ENCODE measurements at regions not wholly inside any gene's neighbourhood (a gene's known extent, or its start where the extent isn't known, plus 50 kb on each side); places are given as distances from the start of the nearest gene placed in this dataset.

DNA sequence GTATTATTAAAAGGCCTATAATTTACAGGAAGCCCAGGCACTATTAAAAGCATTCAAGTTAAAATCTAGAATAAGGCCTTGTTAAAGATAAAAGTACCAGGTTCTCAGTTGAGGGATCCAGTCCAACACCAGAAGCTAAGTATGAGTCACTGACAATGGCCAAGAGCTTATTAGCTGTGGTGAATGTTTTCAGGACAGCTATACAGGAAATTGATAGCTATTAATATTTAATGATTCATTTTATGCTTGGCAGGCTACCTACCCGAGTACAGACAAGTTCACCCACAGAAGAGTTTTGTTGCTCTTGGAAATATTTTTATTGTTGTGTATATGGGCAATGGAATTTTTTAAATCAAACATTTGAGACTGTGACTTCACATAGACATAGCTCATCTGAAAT lies 729.6 kb upstream of the ZNF804A start:
- Histone ChIP-seq H3K9me3 (no peaks in the 10 kb centered on the region), H3K27me3 (no peaks in the 10 kb centered on the region), H3K4me1 (no peaks in the 10 kb centered on the region), H3K36me3 (no peaks in the 10 kb centered on the region), H3K4me3 (no peak overlapping the region), H3K27ac (no peak overlapping the region)
- 33 to 64% (median 53%) methylated on average over 1 of the region's 1 CpG for WGBS, 5 donors
- no peak for TF ChIP-seq POLR2A (IDR thresholded peaks at IDR 0.05)
- no peak for TF ChIP-seq EP300 (IDR thresholded peaks at IDR 0.05)
- no peak for TF ChIP-seq POLR2AphosphoS5 (IDR thresholded peaks at IDR 0.05)
- TF ChIP-seq, protein P1, sequence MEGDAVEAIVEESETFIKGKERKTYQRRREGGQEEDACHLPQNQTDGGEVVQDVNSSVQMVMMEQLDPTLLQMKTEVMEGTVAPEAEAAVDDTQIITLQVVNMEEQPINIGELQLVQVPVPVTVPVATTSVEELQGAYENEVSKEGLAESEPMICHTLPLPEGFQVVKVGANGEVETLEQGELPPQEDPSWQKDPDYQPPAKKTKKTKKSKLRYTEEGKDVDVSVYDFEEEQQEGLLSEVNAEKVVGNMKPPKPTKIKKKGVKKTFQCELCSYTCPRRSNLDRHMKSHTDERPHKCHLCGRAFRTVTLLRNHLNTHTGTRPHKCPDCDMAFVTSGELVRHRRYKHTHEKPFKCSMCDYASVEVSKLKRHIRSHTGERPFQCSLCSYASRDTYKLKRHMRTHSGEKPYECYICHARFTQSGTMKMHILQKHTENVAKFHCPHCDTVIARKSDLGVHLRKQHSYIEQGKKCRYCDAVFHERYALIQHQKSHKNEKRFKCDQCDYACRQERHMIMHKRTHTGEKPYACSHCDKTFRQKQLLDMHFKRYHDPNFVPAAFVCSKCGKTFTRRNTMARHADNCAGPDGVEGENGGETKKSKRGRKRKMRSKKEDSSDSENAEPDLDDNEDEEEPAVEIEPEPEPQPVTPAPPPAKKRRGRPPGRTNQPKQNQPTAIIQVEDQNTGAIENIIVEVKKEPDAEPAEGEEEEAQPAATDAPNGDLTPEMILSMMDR (IDR thresholded peaks at IDR 0.05) = no peak
- intact Hi-C loops (cut with DNase I; ENCODE audit: low total_unique reads) = no loop called here
- no peak for DNase-seq

DNA sequence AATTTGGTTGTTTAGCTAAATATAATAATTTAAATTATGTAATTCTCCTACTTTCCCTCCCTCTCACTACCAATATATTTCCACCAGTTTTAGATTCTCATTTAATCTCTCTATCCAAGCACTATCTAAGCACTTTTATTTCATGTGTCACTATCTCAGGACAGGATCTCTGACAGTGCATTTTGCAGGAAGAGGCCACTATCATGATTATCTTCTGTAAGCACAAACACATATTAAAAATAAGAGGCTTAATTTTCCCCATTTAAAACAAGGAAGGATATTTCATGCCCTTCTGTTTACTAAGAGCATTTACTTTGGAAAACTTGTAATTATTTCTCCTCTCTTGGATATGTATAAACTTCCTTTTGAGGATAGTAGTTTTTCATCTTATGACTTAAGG lies 726.2 kb upstream of the ZNF804A start:
- Histone ChIP-seq H3K27me3 (no peaks in the 10 kb centered on the region), H3K4me3 (no peak overlapping the region), H3K9me3 (no peaks in the 10 kb centered on the region), H3K27ac (no peak overlapping the region), H3K4me1 (no peaks in the 10 kb centered on the region), H3K36me3 (no peaks in the 10 kb centered on the region)
- TF ChIP-seq EP300 (IDR thresholded peaks at IDR 0.05) (no peak), POLR2A (IDR thresholded peaks at IDR 0.05) (no peak), POLR2AphosphoS5 (IDR thresholded peaks at IDR 0.05) (no peak)
- TF ChIP-seq, protein P1 (IDR thresholded peaks at IDR 0.05) = no peak
- intact Hi-C loops (cut with DNase I; ENCODE audit: low total_unique reads) = no loop called here
- no peak for DNase-seq

DNA sequence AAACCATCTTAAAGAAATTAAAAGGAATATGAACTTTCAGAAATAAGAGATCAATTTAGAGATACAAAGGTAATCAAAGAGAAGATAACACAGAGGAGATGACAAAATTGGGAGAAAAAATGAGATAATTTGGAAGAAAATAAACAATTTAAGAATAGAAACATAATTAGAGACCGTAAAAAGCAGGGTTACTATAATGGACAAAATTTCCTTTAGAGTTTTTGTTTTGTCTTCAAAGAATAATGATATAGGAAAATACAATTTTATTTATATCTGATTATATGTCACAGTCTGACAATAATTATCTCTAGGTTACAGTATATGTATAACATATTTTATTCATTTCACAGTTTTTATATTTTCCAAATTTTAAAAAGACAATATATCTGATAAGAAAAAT lies 716.4 kb upstream of the ZNF804A start:
- H3K4me3 ChIP-seq = no peak overlapping the region
- H3K27me3 ChIP-seq = no peaks in the 10 kb centered on the region
- no peaks in the 10 kb centered on the region for H3K4me1 ChIP-seq
- no peak overlapping the region for H3K27ac ChIP-seq
- no peak for TF ChIP-seq POLR2AphosphoS5 (IDR thresholded peaks at IDR 0.05)
- TF ChIP-seq POLR2A (IDR thresholded peaks at IDR 0.05) = no peak
- TF ChIP-seq EP300 (IDR thresholded peaks at IDR 0.05) = no peak
- TF ChIP-seq, protein P1 (IDR thresholded peaks at IDR 0.05) = no peak
- no peaks in the 10 kb centered on the region for H3K36me3 ChIP-seq
- 79 to 95% (median 92%) methylated on average over 1 of the region's 1 CpG for WGBS, 5 donors
- DNase-seq = no peak
- H3K9me3 ChIP-seq = peaks cover 0 to 4% (median 0%) of the 10 kb centered on the region in 4 donors
- intact Hi-C loops (cut with DNase I; ENCODE audit: low total_unique reads) = no loop called here

DNA sequence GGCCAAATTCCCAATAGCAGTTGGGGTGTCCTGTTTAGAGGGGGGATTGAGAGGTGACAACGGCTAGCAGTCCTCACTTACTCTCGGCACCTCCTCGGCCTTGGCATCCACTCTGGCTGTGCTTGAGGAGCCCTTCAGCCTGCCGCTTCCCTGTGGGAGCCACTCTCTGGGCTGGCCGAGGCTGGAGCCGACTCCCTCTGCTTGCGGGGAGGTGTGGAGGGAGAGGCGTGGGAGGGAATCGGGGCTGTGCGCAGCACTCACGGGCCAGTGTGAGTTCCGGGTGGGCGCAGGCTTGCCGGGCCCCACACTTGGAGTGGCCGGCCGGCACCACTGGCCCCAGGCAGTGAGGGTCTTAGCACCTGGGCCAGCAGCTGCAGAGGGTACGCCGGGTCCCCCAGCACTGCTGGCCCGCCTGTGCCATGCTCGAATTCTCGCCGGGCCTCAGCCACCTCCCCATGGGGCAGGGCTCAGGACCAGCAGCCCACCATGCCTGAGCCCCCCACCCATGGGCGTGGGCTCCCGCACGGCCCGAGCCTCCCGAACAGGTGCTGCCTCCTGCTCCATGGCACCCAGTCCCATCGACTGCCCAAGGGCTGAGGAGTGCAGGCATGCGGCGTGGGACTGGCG lies 705.9 kb upstream of the ZNF804A start:
- peaks cover 0 to 16% (median 6%) of the 10 kb centered on the region in 4 donors for H3K9me3 ChIP-seq
- WGBS, 5 donors = 82 to 98% (median 94%) methylated on average over 7 to 31 of the region's 31 CpGs
- no peaks in the 10 kb centered on the region for H3K4me1 ChIP-seq
- no peak for DNase-seq
- H3K27ac ChIP-seq = no peak overlapping the region
- TF ChIP-seq POLR2A (IDR thresholded peaks at IDR 0.05) (no peak), POLR2AphosphoS5 (IDR thresholded peaks at IDR 0.05) (no peak)
- TF ChIP-seq, protein P1 (IDR thresholded peaks at IDR 0.05) = no peak
- intact Hi-C loops (cut with DNase I; ENCODE audit: low total_unique reads) = no loop called here
- H3K4me3 ChIP-seq = no peak overlapping the region
- no peaks in the 10 kb centered on the region for H3K36me3 ChIP-seq
- H3K27me3 ChIP-seq = no peaks in the 10 kb centered on the region
